Midbrain (tissue), 1 donor: ENCODE measurements at regions not wholly inside any gene's neighbourhood (a gene's known extent, or its start where the extent isn't known, plus 50 kb on each side); places are given as distances from the start of the nearest gene placed in this dataset.

Source experiments
- DNase-seq: peaks from one replicate; lab custom pipeline; 2025; lab: John Stamatoyannopoulos, UW

DNA sequence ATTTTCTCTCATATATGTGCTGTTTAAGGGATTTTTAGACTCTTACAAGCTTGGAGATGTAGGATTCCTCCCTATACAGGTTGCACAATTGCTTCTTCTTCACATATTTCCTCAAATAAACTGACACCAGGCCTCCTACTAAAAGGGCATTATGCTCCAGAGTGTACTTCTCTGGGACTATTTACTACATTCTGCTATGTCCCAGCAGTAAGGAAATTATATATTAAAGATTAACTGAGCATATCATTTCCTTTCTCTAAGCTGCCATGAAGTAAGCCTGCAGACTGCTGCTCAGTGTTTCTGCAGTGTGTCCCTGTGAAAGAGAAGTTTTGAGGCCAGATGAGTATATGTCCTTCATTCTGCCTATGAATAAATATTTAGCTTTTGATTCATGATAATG, 356.9 kb upstream of the NUDT12 start:
- no peak for DNase-seq

DNA sequence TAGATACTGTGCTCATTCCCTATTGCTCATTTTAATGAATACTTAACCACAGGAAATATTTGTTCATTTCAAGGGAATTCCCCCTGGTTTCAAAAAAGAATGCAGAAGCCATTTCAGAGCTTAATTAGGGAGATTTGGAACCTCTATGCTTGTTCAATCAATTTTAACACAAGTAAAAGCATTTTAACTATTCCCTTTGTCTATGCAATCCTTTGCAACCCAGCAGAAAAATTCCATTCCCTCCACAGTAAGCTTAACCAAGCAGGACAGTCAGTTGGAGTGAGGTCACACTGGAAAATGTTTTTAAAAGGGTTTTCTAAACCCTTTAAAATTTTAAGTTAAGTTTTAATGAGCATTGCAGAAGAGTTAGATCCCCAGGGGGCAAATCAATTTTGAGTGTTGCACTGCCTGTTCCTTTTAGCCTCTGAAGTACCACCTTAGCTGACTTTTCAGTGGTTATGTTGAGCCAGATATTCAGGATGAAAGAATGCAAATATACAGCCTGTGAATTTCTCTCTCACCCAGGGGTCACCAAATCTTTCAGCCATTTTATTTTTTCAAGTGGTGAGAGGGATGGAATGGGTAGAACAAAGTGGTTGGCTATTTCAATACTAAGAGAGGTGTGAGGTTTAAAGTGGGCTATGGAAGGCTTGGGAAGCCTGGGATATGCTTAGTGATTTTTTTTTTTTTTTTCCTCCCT, 356.2 kb upstream of the NUDT12 start:
- DNase-seq = no peak

DNA sequence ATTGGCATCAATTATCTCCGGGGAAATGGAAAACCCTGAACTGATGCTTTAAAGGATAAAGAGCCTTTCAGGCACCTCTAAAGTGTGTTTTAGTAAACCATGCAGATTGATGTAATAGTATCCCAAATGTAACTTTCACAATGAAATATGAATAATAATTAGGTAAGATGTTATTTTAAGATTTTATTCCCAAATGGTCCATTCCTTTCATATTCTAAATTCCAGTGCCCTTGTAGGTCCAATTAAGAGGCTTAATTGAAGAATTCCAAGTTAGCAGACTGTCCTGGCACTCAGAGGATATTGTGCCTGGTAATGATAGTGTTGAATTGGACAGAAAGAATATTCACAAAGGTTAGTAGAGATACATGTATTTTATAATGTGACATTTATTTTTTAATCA, 352.5 kb upstream of the NUDT12 start:
- no peak for DNase-seq

DNA sequence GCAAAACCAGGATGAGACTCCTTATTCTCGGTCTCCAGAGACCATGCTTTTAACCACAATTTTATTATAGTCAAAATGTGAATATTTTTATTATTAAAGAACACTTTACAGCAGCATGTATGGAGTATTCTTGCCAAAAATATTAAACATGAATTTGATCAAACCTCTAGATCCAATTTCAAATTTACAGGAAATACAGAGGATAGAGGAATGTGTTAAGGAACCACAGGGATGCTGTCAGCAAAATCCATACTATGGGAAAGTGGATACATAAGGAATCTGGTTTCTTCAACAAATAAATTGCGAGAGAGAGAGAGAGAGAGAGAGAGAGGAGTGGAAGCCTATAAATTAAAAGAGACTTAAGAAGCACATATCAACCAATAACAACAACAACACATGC, 348.2 kb upstream of the NUDT12 start:
- no peak for DNase-seq

DNA sequence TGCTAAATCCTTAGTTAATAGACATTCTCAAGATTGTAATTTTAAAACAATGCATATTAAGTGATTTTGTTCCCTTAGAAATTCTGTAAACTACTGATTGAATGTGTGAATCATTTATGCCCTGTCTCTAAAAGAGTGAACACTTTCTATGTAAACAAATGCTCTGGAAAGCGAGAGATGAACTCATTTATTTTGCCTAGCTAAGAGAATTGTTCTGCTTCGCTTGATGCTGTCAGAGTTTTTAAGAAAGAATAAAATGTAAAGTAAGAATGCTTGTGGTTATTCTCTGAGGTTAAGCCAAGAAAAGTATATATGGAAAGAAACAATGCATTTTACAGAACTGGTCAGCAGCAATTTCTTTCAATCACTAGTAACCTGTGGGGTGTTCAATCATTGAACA, 347.4 kb upstream of the NUDT12 start:
- DNase-seq = no peak

DNA sequence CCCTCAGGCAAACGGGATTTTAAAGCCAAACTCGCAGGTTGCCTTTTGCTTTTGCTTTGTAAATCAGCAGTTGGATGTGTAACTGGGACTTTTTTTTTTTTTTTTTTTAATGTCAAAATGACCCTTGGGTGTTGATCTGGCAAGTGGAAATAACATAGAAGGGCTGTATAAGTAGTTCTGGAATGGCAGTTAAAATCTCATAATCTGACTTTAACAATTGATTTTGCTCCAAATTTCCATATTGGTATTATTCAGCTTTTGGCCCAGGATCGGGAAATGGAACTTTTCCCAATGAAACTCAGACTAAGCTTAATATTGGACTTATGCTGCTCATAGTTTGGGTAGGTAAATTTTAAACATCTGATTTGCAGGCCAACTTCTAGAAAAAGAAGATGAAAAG, 346.8 kb upstream of the NUDT12 start:
- DNase-seq = no peak

DNA sequence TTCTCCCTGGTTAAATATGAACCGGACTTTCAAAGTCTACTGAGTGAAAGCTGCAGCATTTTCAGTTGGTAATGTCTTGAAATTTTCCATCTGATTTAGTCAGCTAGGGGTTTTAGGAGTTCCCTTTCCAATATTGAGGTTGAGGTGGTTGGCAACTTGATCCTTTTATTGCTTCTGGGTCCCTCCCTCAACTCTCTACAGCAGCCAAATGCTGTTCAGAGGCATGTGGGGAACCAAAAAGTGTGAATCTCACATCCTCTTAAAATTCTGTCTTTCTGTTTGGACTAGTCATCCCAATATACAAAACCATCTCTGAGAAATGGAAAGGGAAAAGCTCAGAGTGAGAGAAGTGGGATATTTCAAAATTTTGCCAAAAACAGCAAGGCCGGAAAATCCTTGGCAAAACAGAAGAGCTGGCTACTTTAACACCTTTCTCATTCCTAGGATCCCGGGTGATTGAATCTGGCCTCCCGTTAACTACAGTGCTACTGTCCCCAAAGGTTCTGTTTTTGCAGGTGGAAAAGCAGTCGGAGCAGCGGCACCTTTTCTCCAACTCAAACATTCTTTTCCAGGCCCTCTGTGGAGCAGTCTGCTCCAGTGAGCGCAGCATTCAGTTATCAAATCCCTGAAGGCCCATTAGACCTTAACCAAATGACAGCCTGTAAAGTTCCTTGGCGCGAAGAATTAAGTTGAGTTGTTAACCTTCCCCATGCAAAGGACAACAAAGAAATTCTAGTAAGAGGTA, 345.9 kb upstream of the NUDT12 start:
- no peak for DNase-seq

DNA sequence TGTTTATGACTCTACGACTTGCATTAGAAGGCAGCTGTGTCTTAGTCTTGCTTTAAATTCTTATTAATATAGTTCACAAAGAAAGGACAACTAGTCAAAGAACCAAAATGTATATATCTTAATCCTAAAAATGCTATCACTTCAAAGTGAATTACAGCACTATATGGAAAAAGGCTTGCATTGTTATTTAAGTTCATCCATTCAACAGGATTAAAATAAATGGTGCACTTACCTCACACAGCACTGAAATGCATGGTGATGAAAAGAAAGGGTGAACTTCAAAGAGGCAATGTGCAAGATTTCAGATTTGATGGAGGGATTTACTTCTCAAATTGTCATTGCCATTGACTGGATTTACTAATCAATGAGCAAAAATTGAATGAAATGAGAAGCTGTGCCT, 344.4 kb upstream of the NUDT12 start:
- no peak for DNase-seq

DNA sequence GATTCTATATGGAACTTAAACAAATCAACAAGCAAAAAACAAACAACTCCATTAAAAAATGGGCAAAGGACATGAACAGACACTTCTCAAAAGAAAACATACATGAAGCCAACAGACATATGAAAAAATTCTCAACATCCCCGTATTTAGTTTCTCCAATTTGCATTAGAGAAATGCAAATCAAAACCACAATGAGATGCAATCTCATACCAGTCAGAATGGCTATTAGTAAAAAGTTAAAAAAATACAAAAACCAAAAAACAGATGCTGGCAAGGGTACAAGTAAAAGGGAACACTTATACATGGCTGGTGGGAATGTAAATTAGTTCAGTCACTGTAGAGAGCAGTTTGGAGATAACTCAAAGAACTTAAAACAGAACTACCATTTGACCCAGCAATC, 342.1 kb upstream of the NUDT12 start:
- DNase-seq = no peak

DNA sequence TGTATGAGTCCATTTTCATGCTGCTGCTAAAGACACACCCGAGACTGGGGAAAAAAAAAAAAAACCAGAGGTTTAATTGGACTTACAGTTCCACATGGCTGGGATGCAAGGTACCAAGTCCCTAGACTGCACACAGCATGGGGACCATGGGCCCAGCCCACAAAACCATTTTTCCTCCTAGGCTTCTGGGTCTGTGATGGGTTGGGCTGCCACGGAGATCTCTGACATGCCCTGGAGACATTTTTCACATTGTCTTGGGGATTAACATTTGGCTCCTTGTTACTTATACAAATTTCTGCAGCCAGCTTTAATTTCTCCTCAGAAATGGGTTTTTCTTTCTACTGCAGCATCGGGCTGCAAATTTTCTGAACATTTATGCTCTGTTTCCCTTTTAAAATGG, 340.3 kb upstream of the NUDT12 start:
- no peak for DNase-seq

DNA sequence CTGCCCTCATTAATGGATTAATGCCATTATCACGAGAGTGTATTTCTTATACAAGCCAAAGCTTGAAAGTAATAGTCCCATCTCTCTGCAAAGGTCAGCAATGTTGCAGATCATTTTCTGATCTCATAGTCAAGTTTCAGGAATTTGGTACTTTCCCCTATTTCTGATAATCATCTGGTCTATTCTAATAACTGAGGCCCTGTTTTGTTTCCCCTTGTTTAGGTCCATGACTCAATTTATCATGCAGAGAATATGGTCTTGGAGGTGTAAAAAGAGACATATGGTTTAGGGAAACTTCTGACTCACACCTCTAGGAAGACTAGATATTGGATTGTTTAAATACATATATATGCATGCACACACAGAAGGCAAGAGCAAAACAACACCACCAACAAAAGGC, 339.3 kb upstream of the NUDT12 start:
- no peak for DNase-seq

DNA sequence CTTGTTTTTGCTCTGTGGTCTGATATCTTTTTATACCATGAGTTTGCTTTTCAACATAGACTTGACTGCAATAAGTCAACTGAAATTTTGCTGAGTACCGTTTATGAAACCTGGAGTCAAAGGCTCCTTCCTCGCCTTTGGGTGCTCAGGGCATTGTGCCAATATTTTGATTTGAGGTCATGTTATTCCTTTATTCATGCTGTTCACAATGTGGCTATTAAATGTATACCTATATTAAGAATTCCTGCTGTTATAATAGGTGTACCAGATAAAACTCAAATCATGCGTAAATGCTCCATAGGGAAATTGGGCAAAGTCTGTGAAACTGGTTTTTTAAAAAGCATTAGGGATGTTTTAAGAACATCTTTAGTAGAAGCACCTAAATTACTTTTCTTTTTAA, 334.0 kb upstream of the NUDT12 start:
- DNase-seq = no peak

DNA sequence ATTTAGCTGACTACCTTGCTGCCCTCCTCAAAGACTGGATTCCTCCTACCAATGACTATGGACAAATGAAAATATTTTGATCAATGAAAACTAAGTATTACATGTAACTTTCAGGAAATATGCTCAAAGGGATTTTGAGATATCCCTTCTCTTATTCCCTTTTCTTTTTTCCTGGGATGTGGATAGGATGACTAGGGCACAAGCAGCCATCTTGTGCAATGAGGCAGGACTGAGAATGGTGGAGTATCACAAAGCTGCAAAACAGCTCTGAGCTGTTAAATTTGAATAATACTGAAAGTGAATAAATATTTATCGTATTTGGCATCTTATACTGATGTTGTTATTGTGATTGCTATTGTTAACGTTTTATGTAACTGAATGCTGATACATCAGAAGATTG, 333.1 kb upstream of the NUDT12 start:
- DNase-seq = no peak

DNA sequence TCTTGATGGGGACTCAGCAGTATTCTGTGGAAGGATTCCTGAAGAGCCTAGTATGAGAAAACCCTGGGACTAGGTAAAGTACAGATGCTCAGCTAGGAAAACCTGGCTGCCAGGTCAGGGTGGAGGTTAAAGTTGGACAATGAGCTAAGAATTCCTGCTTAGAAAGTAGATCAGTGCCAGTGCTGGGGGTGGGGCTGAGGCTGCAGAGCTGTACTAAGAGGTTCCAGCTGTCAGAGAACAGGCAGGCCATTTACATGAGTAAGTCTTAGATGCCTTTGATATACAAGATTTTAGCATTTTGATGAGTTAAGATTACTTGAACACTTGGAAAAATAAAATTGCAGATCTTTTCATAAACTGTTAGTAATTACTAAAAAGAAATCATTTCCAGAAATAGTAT, 332.3 kb upstream of the NUDT12 start:
- peak; percentile 57 for DNase-seq

DNA sequence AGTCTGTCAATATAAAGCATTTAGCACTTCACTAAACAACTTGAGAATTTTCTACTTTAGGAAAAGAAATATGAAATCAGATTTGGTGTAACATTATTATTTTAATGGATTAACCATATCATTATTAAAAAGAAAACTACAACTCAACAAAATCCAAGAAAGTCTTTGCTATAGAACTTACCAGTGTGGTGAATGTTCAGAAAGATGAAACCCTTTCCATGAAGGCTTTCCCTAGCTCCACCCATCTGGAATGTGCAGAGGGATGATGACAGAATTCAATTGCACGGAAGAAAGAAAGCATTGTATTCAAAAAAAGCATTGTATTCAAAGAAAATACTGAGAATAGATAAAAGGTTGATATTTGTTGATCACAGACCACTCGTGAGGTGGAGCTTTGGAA, 328.6 kb upstream of the NUDT12 start:
- DNase-seq = peak; percentile 81

DNA sequence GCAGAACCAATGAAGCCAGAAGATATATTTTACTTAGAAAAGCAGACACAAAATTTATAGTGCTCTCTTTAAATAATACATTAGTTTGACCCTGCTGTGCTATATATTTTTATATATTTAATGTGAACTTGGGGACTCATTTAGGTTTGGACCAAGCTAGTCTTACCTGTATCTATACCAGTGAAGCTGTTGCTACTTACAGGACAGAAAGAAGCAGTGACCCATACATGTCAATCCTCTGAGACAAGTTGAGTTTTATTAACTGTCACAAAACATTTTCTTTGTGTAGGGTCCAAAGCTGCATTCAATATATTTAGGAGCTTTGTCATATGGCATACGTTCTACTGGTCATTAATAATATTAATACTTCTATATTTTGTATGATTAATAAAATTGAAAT, 327.7 kb upstream of the NUDT12 start:
- DNase-seq = peak; percentile 18

DNA sequence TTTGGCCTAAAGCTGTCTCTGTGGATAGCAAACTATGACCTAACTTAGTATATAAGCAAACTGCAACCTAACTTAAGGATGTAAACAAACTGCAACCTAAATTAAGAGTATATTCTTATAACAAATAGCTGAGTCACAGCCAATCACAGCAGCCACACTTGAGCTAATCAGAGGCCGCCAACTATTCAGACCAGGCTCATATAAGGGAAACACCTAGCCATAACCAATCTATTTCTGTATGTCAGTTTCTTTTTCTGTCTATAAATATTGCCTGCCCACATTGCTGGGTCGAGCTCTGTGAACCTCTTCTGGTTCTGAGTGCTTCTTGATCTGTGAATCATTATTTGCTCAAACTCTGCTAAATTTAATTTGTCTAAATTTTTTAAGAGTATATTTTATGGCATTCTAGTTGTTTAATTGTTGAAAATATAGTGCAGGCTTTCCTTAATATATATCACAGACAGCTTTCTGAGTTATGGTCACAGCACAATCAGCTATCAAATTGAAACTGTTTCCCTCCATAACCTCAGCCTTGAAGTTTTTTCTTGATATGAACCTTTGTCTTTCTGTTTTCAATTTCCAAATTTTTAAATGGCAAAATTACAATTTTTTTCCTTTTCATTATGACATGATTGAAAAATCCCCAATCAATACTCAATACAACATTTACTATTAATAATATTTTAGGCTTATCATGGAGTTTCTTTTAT, 327.1 kb upstream of the NUDT12 start:
- DNase-seq = no peak

DNA sequence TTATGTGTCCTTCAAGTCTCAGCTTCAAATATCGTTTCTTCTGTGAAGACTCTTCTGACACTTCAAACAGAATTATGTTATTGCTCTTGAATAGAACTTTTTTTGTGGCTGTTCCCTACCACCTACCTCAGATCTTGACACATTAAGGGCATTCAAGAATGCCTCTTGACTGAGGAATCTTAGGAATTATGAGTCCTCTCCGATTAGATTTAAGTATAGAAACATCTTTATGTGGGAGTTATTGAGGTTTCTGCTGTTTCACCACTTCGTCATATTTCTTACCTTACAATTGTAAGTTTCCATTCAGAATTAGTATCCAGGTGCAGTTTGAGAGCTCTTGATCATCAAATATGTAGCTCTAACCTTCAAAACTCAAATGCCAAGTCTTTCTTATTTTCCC, 324.2 kb upstream of the NUDT12 start:
- DNase-seq = no peak

DNA sequence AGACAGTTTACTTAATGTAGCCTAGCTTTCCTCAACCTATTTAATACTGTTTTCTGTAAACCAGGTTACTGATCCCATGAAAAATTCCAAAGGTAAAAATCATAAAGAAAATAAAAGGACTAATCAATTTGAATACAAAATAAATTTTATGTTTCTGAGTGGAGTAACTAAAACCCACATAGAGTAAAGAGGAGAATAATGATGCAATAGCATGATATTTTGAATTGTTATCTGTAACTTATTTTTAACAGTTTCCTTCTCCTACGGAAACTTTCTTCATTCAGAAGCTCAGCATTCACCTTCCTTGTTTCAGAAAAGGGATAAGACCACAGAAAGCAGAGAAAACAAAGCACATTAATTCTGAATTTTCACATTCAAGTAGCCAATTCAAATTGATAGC, 320.6 kb upstream of the NUDT12 start:
- no peak for DNase-seq

DNA sequence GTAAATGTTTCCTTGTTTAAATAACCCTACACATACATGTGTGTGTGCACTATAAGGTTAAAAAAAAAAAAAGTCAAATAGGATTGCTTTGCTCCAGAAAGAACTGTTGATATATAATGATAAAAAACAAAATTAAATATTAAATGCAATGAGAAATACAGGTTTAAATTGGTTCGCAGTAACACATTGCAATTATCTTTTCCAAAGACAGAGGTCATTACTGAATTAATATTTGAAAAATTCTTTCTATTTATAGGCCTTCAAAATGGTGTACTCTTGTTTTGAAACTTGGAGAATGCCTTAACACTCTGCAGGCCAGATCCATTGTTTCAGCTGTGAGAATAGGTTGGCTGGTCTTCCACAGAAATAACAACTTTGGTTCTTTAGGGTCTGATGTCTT, 319.0 kb upstream of the NUDT12 start:
- no peak for DNase-seq

DNA sequence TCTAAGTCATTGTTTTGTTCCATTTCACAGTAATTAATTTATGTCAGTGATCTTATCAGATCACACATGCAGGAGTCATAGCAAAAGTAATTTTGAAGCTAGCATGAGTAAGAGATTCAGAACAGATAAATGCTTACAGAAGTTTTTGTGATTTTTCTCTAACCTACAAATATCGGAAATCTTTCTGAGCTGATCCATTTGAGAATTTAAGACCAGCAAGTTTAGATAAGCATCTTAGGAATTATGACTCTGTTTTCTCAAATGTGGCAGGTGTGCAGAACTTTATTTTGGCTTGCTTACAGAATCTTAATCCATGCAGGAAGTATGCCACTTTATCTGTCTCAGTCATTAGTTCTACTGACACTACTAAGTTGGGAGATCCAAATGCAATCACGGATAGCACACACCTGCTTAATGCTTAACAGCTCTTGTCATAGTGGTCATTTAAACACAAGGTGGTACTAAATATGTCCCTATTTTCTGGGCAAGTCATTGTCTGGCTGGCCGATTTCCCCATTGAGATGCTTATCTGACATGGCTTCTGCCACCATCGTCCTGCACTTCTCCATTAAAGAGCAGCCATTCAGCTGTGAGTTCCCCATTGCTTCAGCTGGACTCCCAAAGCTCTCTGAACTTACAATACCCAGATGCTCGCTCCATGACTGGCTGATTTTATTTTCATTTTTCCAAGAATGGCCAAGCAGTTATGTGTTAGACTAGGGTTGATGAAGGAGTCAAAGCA, 305.4 kb upstream of the NUDT12 start:
- DNase-seq = no peak

DNA sequence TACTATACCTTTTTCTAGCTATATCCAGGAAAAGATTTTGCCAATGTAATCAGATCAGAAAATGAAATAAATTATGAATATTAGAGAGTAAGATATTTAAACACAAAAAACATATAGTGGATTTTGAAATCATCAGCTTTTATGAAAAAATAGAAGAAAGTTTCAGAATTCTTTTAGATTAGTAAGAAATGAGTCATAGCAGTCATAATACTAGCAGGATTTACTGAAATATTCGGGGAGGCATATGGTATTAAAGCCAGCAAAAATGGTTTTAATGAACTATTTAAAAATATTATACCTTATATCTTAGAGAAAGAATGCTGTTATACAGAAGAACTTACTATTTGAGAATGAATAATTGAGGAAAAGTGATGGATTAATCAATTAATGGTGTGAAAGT, 303.6 kb upstream of the NUDT12 start:
- no peak for DNase-seq

DNA sequence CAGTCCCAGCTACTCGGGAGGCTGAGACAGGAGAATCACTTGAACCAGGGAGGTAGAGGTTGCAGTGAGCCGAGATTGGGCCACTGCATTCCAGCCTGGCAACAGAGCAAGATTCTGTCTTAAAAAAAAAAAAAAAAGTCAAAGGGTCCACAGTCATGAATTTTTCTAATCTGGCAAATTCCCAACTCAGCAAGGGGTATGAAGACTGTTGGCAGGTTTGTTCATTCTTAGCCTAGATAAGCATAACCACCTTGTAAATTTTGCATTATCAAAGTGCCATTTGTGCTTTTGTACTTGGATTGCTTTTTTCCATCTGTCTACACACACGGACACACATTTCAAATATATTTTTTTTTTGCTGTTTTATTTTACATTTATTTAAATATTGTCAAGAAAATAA, 299.8 kb upstream of the NUDT12 start:
- DNase-seq = no peak
